ENCODE measurements at regions not wholly inside any gene's neighbourhood (a gene's known extent, or its start where the extent isn't known, plus 50 kb on each side); places are given as distances from the start of the nearest gene placed in this dataset.
"Not testable (repeated sequence)": the region's sequence is repeated elsewhere in the genome, so short reads cannot be mapped to it uniquely, and the experiment has no call there.

- no peak for TF ChIP-seq CTCF (IDR thresholded peaks at IDR 0.05; ENCODE audit: control insufficient read depth, insufficient read depth, low read depth, low read length, missing control alignments)
- no peak overlapping the region for H3K4me3 ChIP-seq (ENCODE audit: control insufficient read depth, low read depth, low read length)
These were observed 213.9 kb upstream of the FBXL7 start for GRCh38 chr5:15285901-15286583.

GRCh38 chr5:15284706-15285105, 215.3 kb upstream of the FBXL7 start:
- TF ChIP-seq CTCF (IDR thresholded peaks at IDR 0.05; ENCODE audit: control insufficient read depth, insufficient read depth, low read depth, low read length, missing control alignments): no peak
- no peak for DNase-seq (ENCODE audit: low read depth)
- H3K4me3 ChIP-seq (ENCODE audit: control insufficient read depth, low read depth, low read length): no peak overlapping the region

More at GRCh38 chr5:15285901-15286583, 213.9 kb upstream of the FBXL7 start:
- no peak for DNase-seq (ENCODE audit: low read depth)

GRCh38 chr5:15283076-15283475, 216.9 kb upstream of the FBXL7 start:
- no peak for TF ChIP-seq CTCF (IDR thresholded peaks at IDR 0.05; ENCODE audit: control insufficient read depth, insufficient read depth, low read depth, low read length, missing control alignments)
- no peak for DNase-seq (ENCODE audit: low read depth)
- no peak overlapping the region for H3K4me3 ChIP-seq (ENCODE audit: control insufficient read depth, low read depth, low read length)

- TF ChIP-seq CTCF (IDR thresholded peaks at IDR 0.05; ENCODE audit: control insufficient read depth, insufficient read depth, low read depth, low read length, missing control alignments): no peak
- H3K4me3 ChIP-seq (ENCODE audit: control insufficient read depth, low read depth, low read length): no peak overlapping the region
These were observed 217.4 kb upstream of the FBXL7 start for GRCh38 chr5:15282611-15283010.

GRCh38 chr5:15271596-15271995, 228.4 kb upstream of the FBXL7 start:
- not testable (repeated sequence) for DNase-seq (ENCODE audit: low read depth); H3K4me3 ChIP-seq (ENCODE audit: control insufficient read depth, low read depth, low read length)

More at GRCh38 chr5:15282611-15283010, 217.4 kb upstream of the FBXL7 start:
- DNase-seq (ENCODE audit: low read depth): no peak

GRCh38 chr5:15267966-15268365, 232.0 kb upstream of the FBXL7 start:
- DNase-seq (ENCODE audit: low read depth): no peak
- no peak overlapping the region for H3K4me3 ChIP-seq (ENCODE audit: control insufficient read depth, low read depth, low read length)
- no peak for TF ChIP-seq CTCF (IDR thresholded peaks at IDR 0.05; ENCODE audit: control insufficient read depth, insufficient read depth, low read depth, low read length, missing control alignments)

GRCh38 chr5:15266841-15267240, 233.1 kb upstream of the FBXL7 start:
- TF ChIP-seq CTCF (IDR thresholded peaks at IDR 0.05; ENCODE audit: control insufficient read depth, insufficient read depth, low read depth, low read length, missing control alignments): no peak
- DNase-seq (ENCODE audit: low read depth): no peak
- H3K4me3 ChIP-seq (ENCODE audit: control insufficient read depth, low read depth, low read length): no peak overlapping the region

All from AG09309 (cell line).